SK-N-SH treated with all-trans-retinoic acid at 6 μM for 48 hours (cell line): ENCODE measurements at regions not wholly inside any gene's neighbourhood (a gene's known extent, or its start where the extent isn't known, plus 50 kb on each side); places are given as distances from the start of the nearest gene placed in this dataset.

ENCODE experiments used
- ATAC-seq: fragments of 200-7000 bp; cut with Tn5 transposase; 3 replicates; pipeline ENCODE4 v1.9.1; 2020; ENCODE audit warnings: mild to moderate bottlenecking, moderate library complexity
- ARNTL ChIP-seq: fragments of 450-650 bp; formaldehyde crosslinking; IDR thresholded peaks from 2 replicates; pipeline ENCODE4 v1.5.0; 2020; ENCODE audit warnings: low read depth, mild to moderate bottlenecking, moderate library complexity, borderline replicate concordance
- BACH2 ChIP-seq: fragments of 250-450 bp; sonication (Bioruptor Pico); IDR thresholded peaks from 2 replicates; pipeline ENCODE4 v1.9.0; 2021; ENCODE audit warnings: mild to moderate bottlenecking, borderline replicate concordance
- CREB5 ChIP-seq: fragments of 250-450 bp; sonication (Bioruptor Pico); IDR thresholded peaks from 2 replicates; pipeline ENCODE4 v1.5.1; 2020; ENCODE audit warnings: low read depth, mild to moderate bottlenecking, moderate library complexity
- CSDC2 ChIP-seq: fragments of 250-450 bp; sonication (Bioruptor Pico); IDR thresholded peaks from 2 replicates; pipeline ENCODE4 v1.5.0; 2020; ENCODE audit warnings: mild to moderate bottlenecking, moderate library complexity
- CSRNP3 ChIP-seq: fragments of 250-450 bp; sonication (Bioruptor Pico); IDR thresholded peaks from 2 replicates; pipeline ENCODE4 v1.5.1; 2021; ENCODE audit warnings: mild to moderate bottlenecking, moderate library complexity
- ESRRG ChIP-seq: fragments of 250-450 bp; sonication (Bioruptor Pico); IDR thresholded peaks from 2 replicates; pipeline ENCODE4 v1.6.1; 2021; ENCODE audit warnings: mild to moderate bottlenecking
- GLIS3 ChIP-seq: fragments of 250-450 bp; sonication (Bioruptor Pico); IDR thresholded peaks from 2 replicates; pipeline ENCODE4 v1.5.0; 2020; ENCODE audit warnings: mild to moderate bottlenecking, moderate library complexity
- ISL1 ChIP-seq: fragments of 250-450 bp; sonication (Bioruptor Pico); IDR thresholded peaks from 2 replicates; pipeline ENCODE4 v2.1.2; 2022; ENCODE audit warnings: mild to moderate bottlenecking, moderate library complexity
- OSR1 ChIP-seq: fragments of 250-450 bp; sonication (Bioruptor Pico); IDR thresholded peaks from 2 replicates; pipeline ENCODE4 v1.8.0; 2022; ENCODE audit warnings: moderate library complexity, mild to moderate bottlenecking, inconsistent platforms
- PATZ1 ChIP-seq: fragments of 250-450 bp; sonication (Bioruptor Pico); IDR thresholded peaks from 2 replicates; pipeline ENCODE4 v1.8.0; 2020; ENCODE audit warnings: mild to moderate bottlenecking, moderate library complexity, borderline replicate concordance
- POU6F1 ChIP-seq: fragments of 250-450 bp; sonication (Bioruptor Pico); IDR thresholded peaks from 2 replicates; pipeline ENCODE4 v1.8.0; 2021; ENCODE audit warnings: low read depth, mild to moderate bottlenecking, moderate library complexity, borderline replicate concordance
- PPARA ChIP-seq: fragments of 250-450 bp; sonication (Bioruptor Pico); IDR thresholded peaks from 2 replicates; pipeline ENCODE4 v1.5.0; 2020; ENCODE audit warnings: mild to moderate bottlenecking, borderline replicate concordance
- RARB ChIP-seq: fragments of 250-450 bp; sonication (Bioruptor Pico); IDR thresholded peaks from 2 replicates; pipeline ENCODE4 v1.8.0; 2021; ENCODE audit warnings: mild to moderate bottlenecking, moderate library complexity
- SNAI2 ChIP-seq: fragments of 250-450 bp; sonication (Bioruptor Pico); IDR thresholded peaks from 2 replicates; pipeline ENCODE4 v1.5.0; 2020; ENCODE audit warnings: mild to moderate bottlenecking, moderate library complexity
- TCF4 ChIP-seq: fragments of 250-450 bp; sonication (Bioruptor Pico); IDR thresholded peaks from 2 replicates; pipeline ENCODE4 v1.8.0; 2021; ENCODE audit warnings: mild to moderate bottlenecking, moderate library complexity, borderline replicate concordance
- TOX ChIP-seq: fragments of 250-450 bp; sonication (Bioruptor Pico); IDR thresholded peaks from 2 replicates; pipeline ENCODE4 v1.8.0; 2021; ENCODE audit warnings: mild to moderate bottlenecking, moderate library complexity, borderline replicate concordance
- TSHZ2 ChIP-seq: fragments of 250-450 bp; sonication (Bioruptor Pico); IDR thresholded peaks from 2 replicates; pipeline ENCODE4 v1.5.0; 2020; ENCODE audit warnings: mild to moderate bottlenecking, moderate library complexity
- ZC3H10 ChIP-seq: fragments of 250-450 bp; sonication (Bioruptor Pico); IDR thresholded peaks from 2 replicates; pipeline ENCODE4 v1.5.1; 2021; ENCODE audit warnings: mild to moderate bottlenecking, moderate library complexity
- ZFP3 ChIP-seq: fragments of 250-450 bp; sonication (Bioruptor Pico); IDR thresholded peaks from 2 replicates; pipeline ENCODE4 v1.5.0; 2020; ENCODE audit warnings: mild to moderate bottlenecking, moderate library complexity
- ZFP30 ChIP-seq: fragments of 450-650 bp; formaldehyde crosslinking; IDR thresholded peaks from 2 replicates; pipeline ENCODE4 v1.5.0; 2022; ENCODE audit warnings: mild to moderate bottlenecking, moderate library complexity
- ZNF565 ChIP-seq: fragments of 450-650 bp; formaldehyde crosslinking; conservative IDR thresholded peaks from 2 replicates; pipeline ENCODE4 v1.5.0; 2020; ENCODE audit warnings: low read depth, mild to moderate bottlenecking, moderate library complexity
- ZNF70 ChIP-seq: fragments of 450-650 bp; formaldehyde crosslinking; IDR thresholded peaks from 2 replicates; pipeline ENCODE4 v1.5.0; 2020; ENCODE audit warnings: mild to moderate bottlenecking, moderate library complexity
- ZNF8 ChIP-seq: fragments of 450-650 bp; formaldehyde crosslinking; IDR thresholded peaks from 2 replicates; pipeline ENCODE4 v1.5.0; 2020; ENCODE audit warnings: mild to moderate bottlenecking, moderate library complexity

- no peak for TF ChIP-seq PPARA (CRISPR knock-in tag)
- no peak for TF ChIP-seq ARNTL (CRISPR knock-in tag)
- no peak for TF ChIP-seq ZNF8 (CRISPR knock-in tag)
- TF ChIP-seq PATZ1, result no peak
- TF ChIP-seq RARB (CRISPR knock-in tag), result no peak
- TF ChIP-seq ZNF565 (CRISPR knock-in tag), result no peak
- no peak for TF ChIP-seq ESRRG (CRISPR knock-in tag)
- no peak for TF ChIP-seq ZNF70 (CRISPR knock-in tag)
- TF ChIP-seq CREB5 (CRISPR knock-in tag), result no peak
- TF ChIP-seq ZFP3 (CRISPR knock-in tag), result no peak
- no peak for TF ChIP-seq CSRNP3 (CRISPR knock-in tag)
- TF ChIP-seq POU6F1, result no peak
- TF ChIP-seq TOX (CRISPR knock-in tag), result no peak
- TF ChIP-seq OSR1 (CRISPR knock-in tag), result no peak
- TF ChIP-seq ZFP30 (CRISPR knock-in tag), result no peak
- TF ChIP-seq SNAI2 (CRISPR knock-in tag), result no peak
- TF ChIP-seq TCF4 (CRISPR knock-in tag), result no peak
- no peak for TF ChIP-seq BACH2 (CRISPR knock-in tag)
- TF ChIP-seq, all 23 proteins: peak for 0
- ATAC-seq, result no peak
Observed at GRCh38 chr12:91988086-91988923, 157.3 kb downstream of the BTG1 start.

GRCh38 chr12:91986084-91986483 is 159.6 kb downstream of the BTG1 start:
- ATAC-seq, result peak; percentile 87

More at GRCh38 chr12:91986084-91986483, 159.6 kb downstream of the BTG1 start:
- no peak for TF ChIP-seq TCF4 (CRISPR knock-in tag)
- TF ChIP-seq POU6F1, result no peak
- no peak for TF ChIP-seq BACH2 (CRISPR knock-in tag)
- no peak for TF ChIP-seq ZNF8 (CRISPR knock-in tag)
- no peak for TF ChIP-seq CSDC2 (CRISPR knock-in tag)
- no peak for TF ChIP-seq TSHZ2 (CRISPR knock-in tag)
- TF ChIP-seq ZC3H10 (CRISPR knock-in tag), result no peak
- TF ChIP-seq GLIS3, result no peak
- no peak for TF ChIP-seq ESRRG (CRISPR knock-in tag)
- no peak for TF ChIP-seq PPARA (CRISPR knock-in tag)
- no peak for TF ChIP-seq ZNF70 (CRISPR knock-in tag)
- no peak for TF ChIP-seq CSRNP3 (CRISPR knock-in tag)
- no peak for TF ChIP-seq OSR1 (CRISPR knock-in tag)
- TF ChIP-seq CREB5 (CRISPR knock-in tag), result no peak
- no peak for TF ChIP-seq TOX (CRISPR knock-in tag)
- TF ChIP-seq ISL1, result no peak
